K562 (cell line): ENCODE measurements at regions not wholly inside any gene's neighbourhood (a gene's known extent, or its start where the extent isn't known, plus 50 kb on each side); places are given as distances from the start of the nearest gene placed in this dataset.

Source experiments
- ATAC-seq: fragments of 200-7000 bp; cut with Tn5 transposase; 3 replicates; pipeline ENCODE4 v1.9.1; 2020; ENCODE audit warnings: moderate library complexity
- BruUV-seq: library from RNA; stranded (reverse); fragments of 400-500 nt; replicated peaks from 2 replicates; lab custom pipeline; 2021; lab: Mats Ljungman, UMichigan
- CTCF ChIA-PET: fragments of 300-600 bp; formaldehyde crosslinking; extraction: SDS; loops from one replicate; lab custom pipeline; 2021; ENCODE audit warnings: low intra/inter-chr PET ratio; lab: Yijun Ruan, JAX
- POLR2A ChIA-PET: fragments of 300-600, 350-650 bp; sonication (Branson Sonifier 250); formaldehyde crosslinking; extraction: SDS; loops from one replicate; lab custom pipeline; 2021; ENCODE audit warnings: antibody characterized with exemption, inconsistent platforms; lab: Yijun Ruan, JAX
- DNase-seq, 4 experiments: peaks; one replicate each; pipeline versions ENCODE4 v3.0.0 to v3.0.0-alpha.2; 2011 to 2018; ENCODE audit warnings: low spot score in 3 of 4, mixed read lengths in 3 of 4; ENCODE audit errors: extremely low read depth in 1 of 4
- FAIRE-seq: peaks from 2 replicates; lab custom pipeline; 2011; peaks lifted over from hg19 to GRCh38; lab: Jason Lieb, UNC
- H2AFZ ChIP-seq: 2 replicates; pipeline ENCODE4 v1.6.0; 2011; ENCODE audit warnings: low read depth, low read length, control low read depth, inconsistent platforms
- H3K27ac ChIP-seq: fragments of 200-600 bp; 3 replicates; pipeline ENCODE4 v1.8.0; 2011; ENCODE audit warnings: low read depth, mild to moderate bottlenecking, control low read depth, inconsistent platforms, low read length, moderate library complexity, mixed read lengths; ENCODE audit errors: extremely low read depth
- H3K27me3 ChIP-seq, 2 experiments: fragments of 300-600 bp in 1 of 2; 2 replicates in 1 of 2; 3 replicates in 1 of 2; pipeline versions ENCODE4 v1.6.0 to v1.8.0; 2011; ENCODE audit warnings: inconsistent platforms in 2 of 2, low read length in 2 of 2, mild to moderate bottlenecking in 1 of 2, mixed read lengths in 1 of 2, moderate library complexity in 1 of 2; ENCODE audit not compliant: control insufficient read depth in 2 of 2, insufficient read depth in 2 of 2
- H3K36me3 ChIP-seq: fragments of 300-600 bp; 3 replicates; pipeline ENCODE4 v1.8.0; 2011; ENCODE audit warnings: mild to moderate bottlenecking, low read length, inconsistent platforms; ENCODE audit not compliant: control insufficient read depth, insufficient read depth
- H3K4me1 ChIP-seq, 2 experiments: fragments of 200-600 bp in 1 of 2; replicated peaks in 1 of 2; 2 replicates in 1 of 2; 3 replicates in 1 of 2; pipeline versions ENCODE4 v1.5.1 to v1.8.0; 2011; ENCODE audit warnings: inconsistent platforms in 2 of 2, low read length in 2 of 2, mild to moderate bottlenecking in 1 of 2, mixed read lengths in 1 of 2, moderate library complexity in 1 of 2; ENCODE audit not compliant: control insufficient read depth in 2 of 2, insufficient read depth in 2 of 2
- H3K4me2 ChIP-seq: 2 replicates; pipeline ENCODE4 v1.6.1; 2011; ENCODE audit warnings: low read length, control low read depth, inconsistent platforms, mixed read lengths; ENCODE audit not compliant: insufficient read depth
- H3K4me3 ChIP-seq: fragments of 200-600 bp; sonication (generic), shearing (Covaris generic); 2 replicates; pipeline ENCODE4 v1.5.1; 2016; ENCODE audit warnings: control low read depth, inconsistent platforms
- H3K79me2 ChIP-seq: fragments of 200-600 bp; 3 replicates; pipeline ENCODE4 v1.8.0; 2011; ENCODE audit warnings: low read length, inconsistent platforms; ENCODE audit not compliant: control insufficient read depth, insufficient read depth
- H3K9ac ChIP-seq, 2 experiments: 2 replicates each; pipeline versions ENCODE4 v1.6.0 to v1.6.1; 2011; ENCODE audit warnings: low read depth in 2 of 2, low read length in 2 of 2, control low read depth in 1 of 2, inconsistent platforms in 1 of 2, mild to moderate bottlenecking in 1 of 2, mixed read lengths in 1 of 2; ENCODE audit not compliant: insufficient read depth in 1 of 2
- H3K9me1 ChIP-seq: one replicate; pipeline ENCODE4 v1.6.0; 2011; ENCODE audit warnings: inconsistent platforms, mild to moderate bottlenecking, low read length, moderate library complexity; ENCODE audit not compliant: control insufficient read depth, insufficient read depth
- H3K9me3 ChIP-seq: replicated peaks from 2 replicates; pipeline ENCODE4 v1.5.1; 2011; ENCODE audit warnings: low read depth, low read length, inconsistent platforms; ENCODE audit not compliant: control insufficient read depth, insufficient read depth
- H4K20me1 ChIP-seq: replicated peaks from 2 replicates; pipeline ENCODE4 v1.6.1; 2011; ENCODE audit warnings: low read length, inconsistent platforms, mixed read lengths; ENCODE audit not compliant: control insufficient read depth, insufficient read depth
- CREBBP ChIP-seq: IDR thresholded peaks from one replicate; pipeline ENCODE4 v1.6.1; 2012; ENCODE audit warnings: low read depth, mild to moderate bottlenecking, control low read depth, inconsistent platforms, low read length
- WGBS: fragments of 100-300 bp; shearing (Covaris generic); methylation state at CpG from one replicate; pipeline ENCODE4 v1.1.6; 2016; ENCODE audit warnings: low coverage, mixed read lengths; ENCODE audit not compliant: insufficient coverage; ENCODE audit errors: missing lambda C conversion rate; 5-methylcytosine and 5-hydroxymethylcytosine counted together
- in situ Hi-C: fragments of 300-500 bp; cut with MboI; formaldehyde crosslinking; loops from 4 replicates; pipeline ENCODE4 v1.15.0; 2018; ENCODE audit warnings: inconsistent platforms, mixed read lengths
- intact Hi-C: fragments of 100-400 bp; cut with micrococcal nuclease; formaldehyde crosslinking; loops from 2 replicates; pipeline ENCODE4 v1.14.2; 2022
- TF ChIP-seq, protein P1 (sequence below): fragments of 450-650 bp; formaldehyde crosslinking; IDR thresholded peaks from 2 replicates; pipeline ENCODE4 v1.4.0; 2020; ENCODE audit warnings: mild to moderate bottlenecking, moderate library complexity
- TF ChIP-seq, protein P2 (sequence below): fragments of 450-650 bp; IDR thresholded peaks from 2 replicates; pipeline ENCODE4 v1.6.1; 2018; ENCODE audit warnings: mild to moderate bottlenecking, low read depth; ENCODE audit not compliant: partially characterized antibody

DNA sequence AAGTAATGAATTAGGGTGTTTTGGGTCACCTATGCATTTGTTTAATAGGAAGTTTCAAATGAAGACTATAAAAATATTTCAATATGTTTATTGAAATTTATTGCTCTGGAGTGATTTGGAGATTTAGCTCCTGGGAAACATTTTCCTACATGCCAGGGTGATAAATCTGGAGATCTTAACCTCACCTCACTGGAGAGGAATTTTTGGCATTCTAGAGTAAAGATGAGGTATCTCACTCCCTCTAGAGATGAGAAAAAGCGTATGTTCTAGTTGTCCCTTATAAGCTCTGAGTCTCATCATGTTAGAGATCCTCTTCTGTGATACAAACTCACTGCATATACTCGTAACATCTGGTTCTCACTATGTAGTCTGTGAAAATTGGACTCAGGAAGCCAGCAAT lies 219.0 kb downstream of the KLHL4 start:
- FAIRE-seq: no peak
- H3K27ac ChIP-seq: no peak overlapping the region
- no peak for ATAC-seq
- no peaks in the 10 kb centered on the region for H3K9me1 ChIP-seq
- H4K20me1 ChIP-seq: no peaks in the 10 kb centered on the region
- H2AFZ ChIP-seq: no peak overlapping the region
- H3K4me1 ChIP-seq: no peaks in the 10 kb centered on the region
- no peak for DNase-seq
- POLR2A ChIA-PET: no interaction called here
- H3K9ac ChIP-seq: no peak overlapping the region
- CTCF ChIA-PET: no interaction called here
- TF ChIP-seq, protein P1, sequence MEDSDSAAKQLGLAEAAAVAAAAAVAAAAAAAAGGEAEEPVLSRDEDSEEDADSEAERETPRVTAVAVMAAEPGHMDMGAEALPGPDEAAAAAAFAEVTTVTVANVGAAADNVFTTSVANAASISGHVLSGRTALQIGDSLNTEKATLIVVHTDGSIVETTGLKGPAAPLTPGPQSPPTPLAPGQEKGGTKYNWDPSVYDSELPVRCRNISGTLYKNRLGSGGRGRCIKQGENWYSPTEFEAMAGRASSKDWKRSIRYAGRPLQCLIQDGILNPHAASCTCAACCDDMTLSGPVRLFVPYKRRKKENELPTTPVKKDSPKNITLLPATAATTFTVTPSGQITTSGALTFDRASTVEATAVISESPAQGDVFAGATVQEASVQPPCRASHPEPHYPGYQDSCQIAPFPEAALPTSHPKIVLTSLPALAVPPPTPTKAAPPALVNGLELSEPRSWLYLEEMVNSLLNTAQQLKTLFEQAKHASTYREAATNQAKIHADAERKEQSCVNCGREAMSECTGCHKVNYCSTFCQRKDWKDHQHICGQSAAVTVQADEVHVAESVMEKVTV: no peak
- TF ChIP-seq, protein P2, sequence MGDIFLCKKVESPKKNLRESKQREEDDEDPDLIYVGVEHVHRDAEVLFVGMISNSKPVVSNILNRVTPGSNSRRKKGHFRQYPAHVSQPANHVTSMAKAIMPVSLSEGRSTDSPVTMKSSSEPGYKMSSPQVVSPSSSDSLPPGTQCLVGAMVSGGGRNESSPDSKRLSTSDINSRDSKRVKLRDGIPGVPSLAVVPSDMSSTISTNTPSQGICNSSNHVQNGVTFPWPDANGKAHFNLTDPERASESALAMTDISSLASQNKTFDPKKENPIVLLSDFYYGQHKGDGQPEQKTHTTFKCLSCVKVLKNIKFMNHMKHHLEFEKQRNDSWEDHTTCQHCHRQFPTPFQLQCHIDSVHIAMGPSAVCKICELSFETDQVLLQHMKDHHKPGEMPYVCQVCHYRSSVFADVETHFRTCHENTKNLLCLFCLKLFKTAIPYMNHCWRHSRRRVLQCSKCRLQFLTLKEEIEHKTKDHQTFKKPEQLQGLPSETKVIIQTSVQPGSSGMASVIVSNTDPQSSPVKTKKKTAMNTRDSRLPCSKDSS: no peak
- TF ChIP-seq CREBBP: no peak
- in situ Hi-C loops: no loop called here
- BruUV-seq: no TSS peak
- H3K27me3 ChIP-seq: no peaks in the 10 kb centered on the region
- H3K9me3 ChIP-seq: no peaks in the 10 kb centered on the region
- no peaks in the 10 kb centered on the region for H3K36me3 ChIP-seq
- H3K79me2 ChIP-seq: no peaks in the 10 kb centered on the region
- WGBS: 0% methylated on average over 2 of the region's 2 CpGs
- no peak overlapping the region for H3K4me2 ChIP-seq
- intact Hi-C loops: no loop called here
- no peak overlapping the region for H3K4me3 ChIP-seq
